MCF 10A (cell line): ENCODE measurements at regions not wholly inside any gene's neighbourhood (a gene's known extent, or its start where the extent isn't known, plus 50 kb on each side); places are given as distances from the start of the nearest gene placed in this dataset.

Experiments
- BruUV-seq: library from RNA; stranded (reverse); fragments of 400-500 nt; replicated peaks from 2 replicates; lab custom pipeline; 2021; lab: Mats Ljungman, UMichigan
- CTCF ChIA-PET: fragments of 300-600 bp; sonication (Branson Sonifier 250); formaldehyde crosslinking; extraction: SDS; loops from one replicate; lab custom pipeline; 2021; ENCODE audit warnings: antibody characterized with exemption, inconsistent platforms; lab: Yijun Ruan, JAX
- POLR2A ChIA-PET: fragments of 300-600, 350-650 bp; sonication (Branson Sonifier 250); formaldehyde crosslinking; extraction: SDS; loops from one replicate; lab custom pipeline; 2020; ENCODE audit warnings: antibody characterized with exemption, inconsistent platforms; lab: Yijun Ruan, JAX
- DNase-seq: peaks from one replicate; pipeline ENCODE4 v3.0.0-alpha.2; 2018; ENCODE audit not compliant: unreplicated experiment
- H3K27ac Mint-ChIP-seq: one replicate; pipeline ENCODE4 v1.8.0; 2022; ENCODE audit warnings: mild to moderate bottlenecking, low read depth, mixed read lengths; ENCODE audit not compliant: unreplicated experiment
- H3K27me3 Mint-ChIP-seq: one replicate; pipeline ENCODE4 v1.8.0; 2022; ENCODE audit warnings: mixed read lengths; ENCODE audit not compliant: insufficient read depth, unreplicated experiment
- H3K36me3 Mint-ChIP-seq: one replicate; pipeline ENCODE4 v1.8.0; 2022; ENCODE audit warnings: mild to moderate bottlenecking, moderate library complexity, mixed read lengths; ENCODE audit not compliant: insufficient read depth, unreplicated experiment
- H3K4me1 Mint-ChIP-seq: one replicate; pipeline ENCODE4 v1.8.0; 2022; ENCODE audit warnings: mixed read lengths; ENCODE audit not compliant: insufficient read depth, unreplicated experiment
- H3K4me3 Mint-ChIP-seq: one replicate; pipeline ENCODE4 v1.8.0; 2022; ENCODE audit warnings: mild to moderate bottlenecking, moderate library complexity, mixed read lengths; ENCODE audit not compliant: unreplicated experiment
- H3K9me3 Mint-ChIP-seq: one replicate; pipeline ENCODE4 v1.8.0; 2022; ENCODE audit warnings: mixed read lengths; ENCODE audit not compliant: unreplicated experiment
- CTCF ChIP-seq: fragments of 200-600 bp; IDR thresholded peaks from one replicate; pipeline ENCODE4 v1.8.0; 2022; ENCODE audit warnings: antibody characterized with exemption, mild to moderate bottlenecking; ENCODE audit not compliant: unreplicated experiment
- intact Hi-C: fragments of 100-400 bp; cut with micrococcal nuclease; formaldehyde crosslinking; loops from 2 replicates; pipeline ENCODE4 v1.14.1; 2022

DNA sequence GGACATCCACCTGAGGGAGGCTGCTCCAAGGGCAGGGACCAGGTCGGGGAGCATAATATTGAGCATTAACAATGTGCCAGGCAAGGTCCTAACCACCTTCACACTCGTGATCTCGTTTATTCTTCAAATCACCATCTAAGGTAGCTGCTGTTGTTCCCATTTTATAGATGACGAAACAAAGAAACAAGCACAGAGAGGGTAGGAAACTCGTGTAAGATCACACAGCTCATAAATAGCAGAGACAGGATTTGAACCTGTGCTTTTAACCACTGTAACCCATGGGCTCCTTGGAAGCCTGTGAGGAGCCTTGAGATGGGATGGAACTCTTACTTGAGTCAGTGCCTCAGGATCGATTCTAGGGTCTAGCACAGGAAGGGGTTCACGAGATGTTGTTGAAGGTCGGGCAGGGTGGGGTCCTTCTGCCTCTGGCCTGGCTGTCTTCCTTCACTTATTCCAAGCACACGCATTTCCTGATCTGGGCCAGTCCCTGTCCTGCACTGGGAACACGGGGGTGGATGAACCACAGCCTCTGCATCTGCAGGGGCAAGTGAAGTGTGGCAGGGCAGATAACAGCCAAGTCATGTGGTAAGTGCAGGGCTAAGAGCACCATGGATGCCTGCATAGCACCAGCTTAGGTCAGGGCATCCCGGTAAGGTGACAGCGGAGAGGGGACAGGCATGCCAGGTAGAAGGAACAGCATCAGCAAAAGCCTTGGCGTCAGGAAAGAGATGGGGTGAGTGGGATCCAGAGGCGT lies 188.1 kb downstream of the MELK start:
- ChIA-PET POLR2A (no interaction called here), CTCF (no interaction called here)
- Mint-ChIP-seq H3K36me3 (no peaks in the 10 kb centered on the region), H3K9me3 (no peaks in the 10 kb centered on the region), H3K4me1 (no peaks in the 10 kb centered on the region), H3K27me3 (peaks cover 59% of the 10 kb centered on the region), H3K4me3 (no peak overlapping the region), H3K27ac (no peak overlapping the region)
- DNase-seq = no peak
- BruUV-seq = no TSS peak
- no peak for TF ChIP-seq CTCF
- intact Hi-C loops = no loop called here

GRCh38 chr9:36762958-36763357 lies 190.3 kb downstream of the MELK start:
- no peaks in the 10 kb centered on the region for H3K36me3 Mint-ChIP-seq
- intact Hi-C loops = no loop called here
- DNase-seq = no peak
- no TSS peak for BruUV-seq
- TF ChIP-seq CTCF = no peak
- ChIA-PET CTCF (no interaction called here), POLR2A (no interaction called here)
- no peaks in the 10 kb centered on the region for H3K4me1 Mint-ChIP-seq
- H3K9me3 Mint-ChIP-seq = no peaks in the 10 kb centered on the region
- no peak overlapping the region for H3K27ac Mint-ChIP-seq
- H3K4me3 Mint-ChIP-seq = no peak overlapping the region
- peaks cover 55% of the 10 kb centered on the region for H3K27me3 Mint-ChIP-seq

- no peaks in the 10 kb centered on the region for H3K36me3 Mint-ChIP-seq
- H3K9me3 Mint-ChIP-seq = no peaks in the 10 kb centered on the region
- no peak for DNase-seq
- ChIA-PET POLR2A (no interaction called here), CTCF (no interaction called here)
- H3K27ac Mint-ChIP-seq = no peak overlapping the region
- H3K4me3 Mint-ChIP-seq = no peak overlapping the region
- no peak for TF ChIP-seq CTCF
- peaks cover 55% of the 10 kb centered on the region for H3K27me3 Mint-ChIP-seq
- intact Hi-C loops = no loop called here
- no TSS peak for BruUV-seq
- no peaks in the 10 kb centered on the region for H3K4me1 Mint-ChIP-seq
Measured at GRCh38 chr9:36763778-36764177, 191.1 kb downstream of the MELK start.

DNA sequence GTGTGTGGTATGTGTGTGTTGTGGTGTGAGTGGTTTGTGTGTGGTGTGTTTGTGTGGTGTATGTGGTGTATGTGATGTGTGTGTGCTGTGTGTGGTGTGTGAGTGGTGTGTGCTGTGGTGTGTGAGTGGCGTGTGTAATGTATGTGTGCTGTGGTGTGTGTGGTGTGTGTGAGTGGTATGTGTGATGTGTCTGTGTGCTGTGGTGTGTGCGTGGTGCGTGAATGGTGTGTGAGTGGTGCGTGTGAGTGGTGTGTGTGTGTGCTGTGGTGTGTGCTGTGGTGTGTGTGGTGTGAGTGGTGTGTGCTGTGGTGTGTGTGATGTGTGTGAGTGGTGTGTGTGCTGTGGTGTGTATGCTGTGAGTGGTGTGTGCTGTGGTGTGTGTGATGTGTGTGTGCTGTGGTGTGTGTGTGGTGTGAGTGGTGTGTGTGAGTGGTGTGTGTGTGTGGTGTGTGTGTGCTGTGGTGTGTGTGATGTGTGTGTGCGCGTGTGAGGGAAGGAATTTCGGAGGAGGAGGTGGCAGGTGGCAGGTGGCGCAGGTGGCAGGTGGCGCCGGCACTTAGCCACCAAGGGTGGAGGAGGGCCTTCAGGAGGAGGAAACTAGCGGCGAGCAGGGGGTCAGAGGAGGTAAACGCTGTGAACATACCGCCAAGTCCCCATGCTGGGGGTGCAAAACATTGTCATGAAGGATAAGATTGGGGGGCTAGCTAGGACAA lies 191.8 kb downstream of the MELK start:
- intact Hi-C loops = no loop called here
- H3K9me3 Mint-ChIP-seq = no peaks in the 10 kb centered on the region
- ChIA-PET POLR2A (interaction anchor here (0.5 kb wide), 1 partner anchor 316 kb away, joined by 4 read pairs; no protein-coding TSS in a partner anchor), CTCF (interaction anchor here (0.6 kb wide), 1 partner anchor 64 kb away, joined by 3 read pairs; no protein-coding TSS in a partner anchor)
- H3K27me3 Mint-ChIP-seq = peaks cover 55% of the 10 kb centered on the region
- H3K4me3 Mint-ChIP-seq = no peak overlapping the region
- no TSS peak for BruUV-seq
- H3K36me3 Mint-ChIP-seq = no peaks in the 10 kb centered on the region
- H3K27ac Mint-ChIP-seq = no peak overlapping the region
- H3K4me1 Mint-ChIP-seq = no peaks in the 10 kb centered on the region
- no peak for DNase-seq
- no peak for TF ChIP-seq CTCF
